ENCODE measurements at regions not wholly inside any gene's neighbourhood (a gene's known extent, or its start where the extent isn't known, plus 50 kb on each side); places are given as distances from the start of the nearest gene placed in this dataset.

GRCh38 chr6:99219788-99220187 is 129.7 kb downstream of the FAXC start:
- ChIA-PET POLR2A (ENCODE audit: low non-redundant PET) (no interaction called here), CTCF (interaction anchor here (1.0 kb wide), 1 partner anchor 14 kb away, joined by 3 read pairs; no protein-coding TSS in a partner anchor)
- DNase-seq (ENCODE audit: low spot score), result peak; percentile 25
- no peak for TF ChIP-seq CTCF (conservative IDR thresholded peaks at IDR 0.05; ENCODE audit: low read depth)
- H3K27ac ChIP-seq, result no peak overlapping the region

- TF ChIP-seq CTCF (conservative IDR thresholded peaks at IDR 0.05; ENCODE audit: low read depth), result no peak
- ChIA-PET CTCF (no interaction called here), POLR2A (ENCODE audit: low non-redundant PET) (no interaction called here)
- no peak overlapping the region for H3K27ac ChIP-seq
- no peak for DNase-seq (ENCODE audit: low spot score)
Observed at GRCh38 chr6:99216959-99217358, 132.5 kb downstream of the FAXC start.

GRCh38 chr6:99195986-99196655 is 153.4 kb downstream of the FAXC start:
- DNase-seq (ENCODE audit: low spot score), result peak; percentile 13
- no peak overlapping the region for H3K27ac ChIP-seq
- ChIA-PET POLR2A (ENCODE audit: low non-redundant PET) (no interaction called here), CTCF (no interaction called here)
- TF ChIP-seq CTCF (conservative IDR thresholded peaks at IDR 0.05; ENCODE audit: low read depth), result no peak

GRCh38 chr6:99192561-99192960 is 156.9 kb downstream of the FAXC start:
- H3K27ac ChIP-seq, result no peak overlapping the region
- no peak for TF ChIP-seq CTCF (conservative IDR thresholded peaks at IDR 0.05; ENCODE audit: low read depth)
- ChIA-PET CTCF (no interaction called here), POLR2A (ENCODE audit: low non-redundant PET) (no interaction called here)
- no peak for DNase-seq (ENCODE audit: low spot score)

GRCh38 chr6:99189823-99190721 is 159.4 kb downstream of the FAXC start:
- no peak overlapping the region for H3K27ac ChIP-seq
- CTCF ChIA-PET, result no interaction called here
- POLR2A ChIA-PET (ENCODE audit: low non-redundant PET), result no interaction called here
- DNase-seq (ENCODE audit: low spot score), result no peak
- TF ChIP-seq CTCF (conservative IDR thresholded peaks at IDR 0.05; ENCODE audit: low read depth), result no peak

- POLR2A ChIA-PET (ENCODE audit: low non-redundant PET), result no interaction called here
Observed at GRCh38 chr6:99187429-99187828, 162.0 kb downstream of the FAXC start.

More at GRCh38 chr6:99187429-99187828, 162.0 kb downstream of the FAXC start:
- CTCF ChIA-PET, result no interaction called here
- DNase-seq (ENCODE audit: low spot score), result peak; percentile 5
- H3K27ac ChIP-seq, result no peak overlapping the region
- TF ChIP-seq CTCF (conservative IDR thresholded peaks at IDR 0.05; ENCODE audit: low read depth), result no peak
